ENCODE measurements at regions not wholly inside any gene's neighbourhood (a gene's known extent, or its start where the extent isn't known, plus 50 kb on each side); places are given as distances from the start of the nearest gene placed in this dataset.
"Not testable (repeated sequence)": the region's sequence is repeated elsewhere in the genome, so short reads cannot be mapped to it uniquely, and the experiment has no call there.

DNA sequence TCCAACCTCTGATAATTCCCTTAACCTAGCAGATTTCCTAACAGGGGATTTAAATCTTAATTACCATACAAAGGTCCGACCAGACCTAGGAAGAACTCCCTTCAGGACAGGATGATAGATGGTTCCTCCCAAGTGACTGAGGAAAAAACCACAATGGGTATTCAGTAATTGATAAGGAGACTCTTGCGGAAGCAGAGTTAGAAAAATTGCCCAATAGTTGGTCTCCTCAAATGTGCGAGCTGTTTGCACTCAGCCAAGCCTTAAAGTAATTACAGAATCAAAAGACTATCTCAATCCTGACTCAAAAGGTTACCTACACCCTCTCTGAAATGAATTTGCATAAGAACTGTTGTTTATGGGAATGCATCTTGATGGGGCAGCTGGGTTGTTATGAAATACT is 350.7 kb downstream of the DAD1 start:
- not testable (repeated sequence) for TF ChIP-seq POLR2A, CTCF, POLR2AphosphoS5 (IDR thresholded peaks at IDR 0.05)
